Fibroblast of lung (primary cell): ENCODE measurements at regions not wholly inside any gene's neighbourhood (a gene's known extent, or its start where the extent isn't known, plus 50 kb on each side); places are given as distances from the start of the nearest gene placed in this dataset.

ENCODE experiments used
- CTCF ChIP-seq, 2 donors: IDR thresholded peaks in 1 of 2; conservative IDR thresholded peaks in 1 of 2; 1 replicate in 1 of 2; 2 replicates in 1 of 2; pipeline ENCODE4 v1.5.1; 2011 to 2012; ENCODE audit warnings: low read length in 2 of 2, control low read depth in 1 of 2, inconsistent platforms in 1 of 2, low read depth in 1 of 2, mild to moderate bottlenecking in 1 of 2
- EZH2 ChIP-seq: IDR thresholded peaks from 2 replicates; pipeline ENCODE4 v1.5.1; 2012; ENCODE audit warnings: low read length, control low read depth, mild to moderate bottlenecking; ENCODE audit errors: missing control alignments

GRCh38 chr2:175595139-175595538 lies 406.9 kb downstream of the LNPK start:
- TF ChIP-seq CTCF (conservative IDR thresholded peaks at IDR 0.05 in 1 of 2, IDR thresholded peaks at IDR 0.05 in 1 of 2; ENCODE audit: low read depth in 1 of 2, low read length in 2 of 2) (no peak), EZH2 (no peak)
